Neural cell (in vitro differentiated cells): ENCODE measurements at regions not wholly inside any gene's neighbourhood (a gene's known extent, or its start where the extent isn't known, plus 50 kb on each side); places are given as distances from the start of the nearest gene placed in this dataset.

Experiments used
- EP300 ChIP-seq: fragments of 450-650 bp; conservative IDR thresholded peaks from 2 replicates; pipeline ENCODE4 v1.6.1; 2014; ENCODE audit warnings: antibody characterized with exemption, mild to moderate bottlenecking, moderate library complexity; ENCODE audit not compliant: poor library complexity, severe bottlenecking
- EZH2 ChIP-seq: fragments of 200-600, 300-800 bp; shearing (Covaris generic), sonication (generic); IDR thresholded peaks from 2 replicates; pipeline ENCODE4 v1.6.1; 2014; ENCODE audit warnings: antibody characterized with exemption, low read length, borderline replicate concordance, mild to moderate bottlenecking; ENCODE audit not compliant: insufficient read depth, poor library complexity, severe bottlenecking
- MXI1 ChIP-seq: fragments of 450-650 bp; conservative IDR thresholded peaks from 2 replicates; pipeline ENCODE4 v1.6.1; 2014; ENCODE audit warnings: antibody characterized with exemption, mild to moderate bottlenecking; ENCODE audit not compliant: poor library complexity, severe bottlenecking
- POLR2AphosphoS5 ChIP-seq: IDR thresholded peaks from 2 replicates; pipeline ENCODE4 v1.6.1; 2012
- RAD21 ChIP-seq: fragments of 450-650 bp; conservative IDR thresholded peaks from 2 replicates; pipeline ENCODE4 v1.6.1; 2014; ENCODE audit warnings: antibody characterized with exemption, mild to moderate bottlenecking, moderate library complexity
- REST ChIP-seq: IDR thresholded peaks from 2 replicates; pipeline ENCODE4 v1.6.1; 2012; ENCODE audit warnings: borderline replicate concordance
- SMC3 ChIP-seq: fragments of 450-650 bp; conservative IDR thresholded peaks from 2 replicates; pipeline ENCODE4 v1.6.1; 2014; ENCODE audit warnings: antibody characterized with exemption, mild to moderate bottlenecking, moderate library complexity; ENCODE audit not compliant: poor library complexity
- TAF1 ChIP-seq: IDR thresholded peaks from 2 replicates; pipeline ENCODE4 v1.6.1; 2012; ENCODE audit warnings: low read depth
- TF ChIP-seq, protein P1 (sequence below): fragments of 450-650 bp; IDR thresholded peaks from 2 replicates; pipeline ENCODE4 v1.5.1; 2014; ENCODE audit warnings: antibody characterized with exemption, mild to moderate bottlenecking, moderate library complexity; ENCODE audit not compliant: poor library complexity, severe bottlenecking

- TF ChIP-seq, protein P1, sequence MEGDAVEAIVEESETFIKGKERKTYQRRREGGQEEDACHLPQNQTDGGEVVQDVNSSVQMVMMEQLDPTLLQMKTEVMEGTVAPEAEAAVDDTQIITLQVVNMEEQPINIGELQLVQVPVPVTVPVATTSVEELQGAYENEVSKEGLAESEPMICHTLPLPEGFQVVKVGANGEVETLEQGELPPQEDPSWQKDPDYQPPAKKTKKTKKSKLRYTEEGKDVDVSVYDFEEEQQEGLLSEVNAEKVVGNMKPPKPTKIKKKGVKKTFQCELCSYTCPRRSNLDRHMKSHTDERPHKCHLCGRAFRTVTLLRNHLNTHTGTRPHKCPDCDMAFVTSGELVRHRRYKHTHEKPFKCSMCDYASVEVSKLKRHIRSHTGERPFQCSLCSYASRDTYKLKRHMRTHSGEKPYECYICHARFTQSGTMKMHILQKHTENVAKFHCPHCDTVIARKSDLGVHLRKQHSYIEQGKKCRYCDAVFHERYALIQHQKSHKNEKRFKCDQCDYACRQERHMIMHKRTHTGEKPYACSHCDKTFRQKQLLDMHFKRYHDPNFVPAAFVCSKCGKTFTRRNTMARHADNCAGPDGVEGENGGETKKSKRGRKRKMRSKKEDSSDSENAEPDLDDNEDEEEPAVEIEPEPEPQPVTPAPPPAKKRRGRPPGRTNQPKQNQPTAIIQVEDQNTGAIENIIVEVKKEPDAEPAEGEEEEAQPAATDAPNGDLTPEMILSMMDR, result no peak
- TF ChIP-seq MXI1, result no peak
- TF ChIP-seq EP300, result no peak
- TF ChIP-seq POLR2AphosphoS5, result no peak
- no peak for TF ChIP-seq EZH2
- TF ChIP-seq TAF1, result no peak
- TF ChIP-seq REST, result no peak
- no peak for TF ChIP-seq RAD21
- TF ChIP-seq SMC3, result no peak
Observed at GRCh38 chr5:12959713-12960112, 984.8 kb downstream of the DNAH5 start.
